ENCODE measurements at regions not wholly inside any gene's neighbourhood (a gene's known extent, or its start where the extent isn't known, plus 50 kb on each side); places are given as distances from the start of the nearest gene placed in this dataset.

- no peak for TF ChIP-seq GATA2 (IDR thresholded peaks at IDR 0.05; ENCODE audit: low read depth, low read length)
- no peak for TF ChIP-seq GATA3 (IDR thresholded peaks at IDR 0.05; ENCODE audit: low read depth, low read length)
Measured at GRCh38 chr6:22025468-22026163, 271.2 kb downstream of the PRL start.
